ENCODE measurements at regions not wholly inside any gene's neighbourhood (a gene's known extent, or its start where the extent isn't known, plus 50 kb on each side); places are given as distances from the start of the nearest gene placed in this dataset.
A peak's percentile ranks its signal among the peaks of the same experiment; 100 is the strongest.
"Not testable (repeated sequence)": the region's sequence is repeated elsewhere in the genome, so short reads cannot be mapped to it uniquely, and the experiment has no call there.

GRCh38 chr6:11486959-11487358 is 50.6 kb upstream of the TMEM170B start:
- no peak for DNase-seq (ENCODE audit: low read depth)

DNA sequence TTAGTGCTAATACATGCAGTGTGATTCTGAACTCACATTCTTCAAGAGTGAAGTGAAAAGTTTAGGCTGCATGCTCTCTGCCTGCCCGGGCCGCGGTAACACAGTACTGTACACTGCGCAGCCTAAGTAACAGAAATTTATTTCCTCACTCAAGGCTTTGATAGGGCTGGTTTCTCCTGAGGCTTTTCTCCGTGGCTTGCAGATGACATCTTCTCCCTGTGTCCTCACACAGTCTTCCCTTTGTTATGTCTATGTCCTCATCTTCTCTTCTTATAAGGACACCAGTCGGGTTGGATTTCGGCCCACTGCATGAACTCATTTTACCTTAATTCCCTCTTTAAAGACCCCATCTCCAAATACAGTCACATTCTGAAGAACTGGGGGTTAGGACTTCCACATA is 51.1 kb upstream of the TMEM170B start:
- no peak for DNase-seq (ENCODE audit: low read depth)

DNA sequence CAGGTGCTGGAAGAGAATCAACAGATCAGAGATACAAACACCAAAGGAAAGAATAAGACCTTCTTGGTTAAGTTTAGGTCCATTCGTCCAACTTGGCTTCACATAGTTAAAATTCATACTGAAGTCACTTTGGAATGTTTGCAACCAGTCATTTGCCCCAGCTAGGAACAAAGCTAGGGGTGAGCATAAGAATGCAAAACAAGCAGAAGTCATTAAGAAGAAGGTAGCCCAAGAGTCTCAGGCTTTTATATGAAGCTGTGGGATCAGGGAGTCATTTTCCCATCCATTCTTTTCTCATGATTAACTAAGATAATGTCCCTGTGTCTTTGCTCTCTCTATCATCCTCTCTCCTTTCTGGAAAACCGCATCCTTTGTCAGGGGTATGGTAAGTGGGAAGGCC is 51.5 kb upstream of the TMEM170B start:
- no peak for DNase-seq (ENCODE audit: low read depth)

GRCh38 chr6:11485271-11485670 is 52.3 kb upstream of the TMEM170B start:
- no peak for DNase-seq (ENCODE audit: low read depth)

DNA sequence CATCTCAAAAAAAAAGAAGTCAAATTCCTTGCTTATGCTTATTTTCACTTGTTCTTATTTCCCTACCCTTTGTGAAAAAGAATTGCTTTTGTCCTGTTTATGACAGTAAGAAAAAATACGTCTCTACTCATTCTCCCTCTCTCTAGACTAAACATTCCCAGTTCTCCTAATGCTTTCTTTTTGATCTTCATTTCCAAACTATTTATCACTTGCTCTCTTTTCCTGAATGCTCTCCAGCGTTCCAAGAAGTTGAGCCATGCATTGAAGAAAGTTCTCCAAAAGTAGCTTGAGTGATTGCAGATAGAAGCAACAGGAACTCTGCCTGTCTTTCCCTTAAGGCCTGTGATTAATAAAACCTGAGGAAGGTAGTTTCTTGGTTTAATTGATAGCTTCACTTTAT is 53.1 kb upstream of the TMEM170B start:
- DNase-seq (ENCODE audit: low read depth) = no peak

DNA sequence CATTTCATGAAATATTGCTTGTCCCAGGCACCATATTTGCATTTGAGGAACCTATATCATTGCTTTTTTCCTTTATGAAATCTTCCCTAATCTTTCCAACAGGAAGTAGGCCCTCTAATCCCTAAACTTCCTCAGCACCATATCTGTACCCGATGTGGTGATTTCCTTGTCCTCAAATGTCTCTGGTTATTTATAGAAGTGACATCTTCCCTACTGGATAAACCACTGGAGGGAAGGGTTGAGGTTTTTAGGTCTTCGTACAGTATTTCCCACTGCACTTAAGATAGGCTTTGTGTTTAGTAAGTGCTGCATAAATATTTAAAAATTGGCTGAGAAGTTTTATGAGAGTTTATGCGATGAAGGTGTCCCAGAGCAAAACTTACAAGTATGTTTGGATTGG is 54.9 kb upstream of the TMEM170B start:
- no peak for DNase-seq (ENCODE audit: low read depth)

DNA sequence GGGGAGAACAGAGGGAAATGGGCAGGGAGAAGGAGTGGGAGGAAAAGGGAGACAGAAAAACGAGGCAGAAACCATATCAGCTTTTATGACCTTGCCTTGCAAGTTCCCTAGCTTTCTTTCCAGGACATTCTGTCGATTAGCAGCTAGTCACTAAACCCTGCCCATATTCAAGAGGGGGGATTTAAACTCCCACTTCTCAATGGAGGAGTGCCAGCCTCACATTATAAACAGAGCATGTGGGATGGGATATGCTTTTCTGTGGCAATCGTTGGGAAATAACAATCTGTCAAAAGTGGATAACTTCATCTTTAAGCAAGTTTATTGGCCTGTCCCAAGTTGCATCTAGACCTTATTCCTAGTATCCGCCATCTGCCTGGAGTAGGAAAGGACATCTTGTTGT is 57.0 kb upstream of the TMEM170B start:
- DNase-seq (ENCODE audit: low read depth) = no peak

GRCh38 chr6:11479296-11479695 is 58.3 kb upstream of the TMEM170B start:
- no peak for DNase-seq (ENCODE audit: low read depth)

DNA sequence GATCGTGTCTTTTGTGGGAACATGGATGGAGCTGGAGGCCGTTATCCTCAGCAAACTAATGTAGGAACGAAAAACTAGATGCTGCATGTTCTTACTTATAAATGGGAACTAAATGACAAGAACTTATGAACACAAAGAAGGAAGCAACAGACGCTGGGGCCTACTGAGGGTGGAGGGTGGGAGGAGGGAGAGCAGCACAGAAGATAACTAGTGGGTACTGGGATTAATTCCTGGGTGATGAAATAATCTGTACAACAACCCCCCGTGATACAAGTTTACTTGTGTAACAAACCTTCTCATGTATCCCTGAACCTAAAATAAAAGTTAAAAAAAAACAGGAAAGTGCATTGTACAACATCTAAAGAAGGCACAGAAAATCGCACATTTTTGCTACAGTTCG is 59.0 kb upstream of the TMEM170B start:
- no peak for DNase-seq (ENCODE audit: low read depth)

- DNase-seq (ENCODE audit: low read depth) = no peak
These were observed 62.5 kb upstream of the TMEM170B start for GRCh38 chr6:11475016-11475415.

DNA sequence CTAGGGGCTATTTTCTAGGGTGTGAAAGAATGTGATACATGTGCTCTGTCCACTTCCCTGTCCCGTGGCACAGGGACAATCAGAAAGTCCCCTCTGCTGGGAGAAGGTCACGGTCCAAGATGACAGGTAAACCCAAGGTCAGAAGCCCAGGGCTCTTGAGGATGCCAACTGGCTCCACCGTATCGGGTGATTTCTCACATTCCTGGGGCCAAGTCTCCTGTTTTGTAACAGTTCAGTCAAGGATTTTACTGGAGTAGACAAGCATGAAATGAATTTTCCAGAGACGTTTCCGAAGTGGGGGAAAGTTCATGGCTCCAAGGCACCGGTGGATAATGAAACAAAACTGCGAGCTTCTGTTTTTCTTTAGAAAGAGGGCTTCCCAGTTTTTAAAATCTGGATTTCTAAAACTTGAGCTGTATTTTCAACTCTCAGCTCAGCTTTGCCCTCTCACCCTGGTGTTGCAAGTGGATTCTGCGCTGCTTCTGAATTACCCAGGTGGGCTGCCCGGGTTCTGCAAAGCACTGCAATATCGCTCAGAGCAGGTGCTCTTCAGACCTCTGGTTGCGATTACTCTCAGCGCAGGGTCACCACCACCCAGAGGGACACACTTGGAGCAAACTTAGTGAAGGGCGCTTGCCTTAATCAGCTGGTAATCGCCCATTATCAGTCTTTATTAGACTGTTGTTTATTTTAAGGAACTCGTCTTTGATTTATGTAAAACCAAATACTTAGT is 64.4 kb upstream of the TMEM170B start:
- no peak for DNase-seq (ENCODE audit: low read depth)

GRCh38 chr6:11471261-11471660 is 66.3 kb upstream of the TMEM170B start:
- DNase-seq (ENCODE audit: low read depth) = no peak

DNA sequence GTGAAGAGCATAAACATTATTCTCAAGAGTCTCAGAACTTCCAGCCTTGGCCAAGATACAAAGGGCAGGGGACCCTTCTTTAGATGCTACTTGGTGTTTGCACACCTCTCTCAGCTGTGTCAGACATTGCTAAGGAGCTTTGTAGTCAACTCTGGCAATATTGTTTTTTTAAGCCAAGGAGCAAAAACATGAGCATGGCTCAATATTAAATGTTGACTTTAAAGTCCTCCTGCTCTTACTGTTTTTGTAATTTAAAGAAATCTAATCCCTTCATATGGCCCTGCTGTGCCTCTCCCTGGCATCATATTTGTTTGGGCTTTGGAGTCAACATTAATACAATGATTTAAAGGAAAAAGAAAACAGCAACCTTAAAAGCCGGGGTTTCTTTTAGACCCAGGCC is 67.9 kb upstream of the TMEM170B start:
- DNase-seq (ENCODE audit: low read depth) = no peak

- not testable (repeated sequence) for DNase-seq (ENCODE audit: low read depth)
These were observed 69.3 kb upstream of the TMEM170B start for GRCh38 chr6:11468271-11468670.

DNA sequence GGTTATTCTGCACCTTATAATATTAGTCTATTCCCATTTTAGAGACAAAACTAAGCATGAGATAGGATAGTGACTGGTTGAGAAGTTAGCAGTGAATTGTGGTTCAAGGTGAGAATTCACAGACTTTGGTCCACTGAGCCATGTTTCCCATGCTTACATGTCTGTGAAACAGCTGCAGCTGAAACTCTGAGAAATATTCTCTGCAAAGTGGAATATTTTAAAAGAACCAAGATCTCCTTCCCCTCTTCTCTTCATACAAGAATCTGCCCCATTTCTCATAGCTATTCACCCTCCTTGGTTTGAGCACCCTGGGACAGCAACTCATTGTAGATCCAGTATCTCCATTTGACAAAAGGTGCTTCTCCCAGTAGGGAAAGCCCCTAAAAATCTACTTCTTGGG is 70.2 kb upstream of the TMEM170B start:
- DNase-seq (ENCODE audit: low read depth) = no peak

DNA sequence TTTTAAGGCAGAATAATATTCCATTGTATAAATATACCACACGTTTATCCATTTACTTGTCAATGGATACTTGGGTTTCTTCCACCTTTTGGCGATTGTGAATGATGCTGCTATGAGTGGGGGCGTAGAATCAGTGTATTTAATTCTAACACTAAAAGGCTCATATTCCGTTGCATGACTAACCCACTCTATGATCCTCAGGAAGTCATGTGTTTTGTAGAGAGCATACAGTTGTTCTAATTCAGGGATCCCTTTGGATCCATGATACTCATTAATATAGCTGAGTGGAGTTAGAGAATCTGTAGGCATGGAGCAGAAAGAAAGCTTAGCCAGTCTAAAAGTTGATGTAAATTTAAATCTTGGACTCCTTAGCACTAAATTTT is 74.2 kb upstream of the TMEM170B start:
- no peak for DNase-seq (ENCODE audit: low read depth)

DNA sequence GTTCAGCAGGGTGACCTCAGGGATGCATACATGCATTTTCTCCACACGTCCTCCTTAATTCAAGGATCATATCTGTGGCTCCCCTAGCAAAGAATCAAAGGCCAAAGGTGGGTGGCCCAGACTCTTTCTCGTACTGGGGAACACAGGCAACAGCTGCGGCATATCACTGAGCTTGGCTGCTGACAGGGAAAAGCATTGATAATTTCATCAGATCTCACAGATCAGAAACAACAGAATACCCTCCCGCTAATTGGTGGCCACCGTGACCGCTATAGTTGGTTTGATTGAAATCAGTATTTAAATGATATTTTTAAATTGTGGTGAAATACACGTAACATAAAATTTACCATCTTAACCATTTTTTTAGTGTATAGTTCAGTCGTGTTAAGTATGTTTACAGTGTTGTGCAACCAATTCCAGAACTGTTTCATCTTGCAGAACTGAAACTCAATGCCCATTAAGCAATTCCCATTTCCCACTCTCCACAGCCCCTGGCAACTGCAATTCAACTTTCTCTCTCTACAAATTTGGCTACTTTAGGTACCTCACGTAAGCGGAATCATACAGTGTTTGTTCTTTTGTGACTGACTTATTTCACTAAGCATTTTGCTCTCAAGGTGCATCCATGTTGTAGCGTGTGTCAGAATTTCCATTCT is 74.7 kb upstream of the TMEM170B start:
- no peak for DNase-seq (ENCODE audit: low read depth)

DNA sequence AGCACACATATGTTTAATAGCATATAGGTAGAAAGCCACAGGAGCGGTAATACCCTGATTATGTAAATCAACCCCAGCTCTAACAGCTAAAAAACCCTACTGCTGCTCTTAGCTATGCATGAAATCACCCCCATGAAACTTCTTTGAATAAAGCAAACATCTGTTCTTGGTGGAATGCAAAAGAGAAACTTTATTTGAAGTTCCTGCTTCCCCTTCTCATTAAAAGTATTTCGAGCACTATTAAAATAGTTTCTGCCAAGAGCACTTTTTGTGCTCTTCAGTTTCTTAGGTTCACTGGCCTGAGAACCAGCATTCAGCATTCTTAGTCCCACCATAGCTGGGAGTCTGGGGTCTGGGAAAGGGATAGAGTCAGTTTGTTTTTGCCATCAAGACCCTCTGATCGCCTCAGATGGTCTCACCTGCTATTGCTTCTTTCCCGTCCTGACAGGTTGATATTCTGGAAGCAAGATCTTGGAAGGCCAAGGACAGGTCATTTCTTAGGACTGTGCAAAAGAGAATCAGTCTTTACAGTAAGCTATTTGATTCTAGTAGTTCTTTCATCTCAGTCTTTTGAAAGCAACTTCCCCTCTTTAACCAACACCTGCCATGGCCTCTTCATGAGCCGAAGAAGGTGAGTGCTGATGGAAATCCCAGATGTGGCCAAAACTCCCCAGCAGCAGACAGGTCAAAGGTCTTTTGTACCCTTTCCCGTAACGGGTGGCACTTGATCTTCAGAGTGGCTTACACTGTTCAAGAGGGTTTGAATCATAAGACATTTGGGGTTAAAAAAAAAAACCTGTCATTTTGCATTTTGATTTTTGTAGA is 76.5 kb upstream of the TMEM170B start:
- DNase-seq (ENCODE audit: low read depth) = no peak

DNA sequence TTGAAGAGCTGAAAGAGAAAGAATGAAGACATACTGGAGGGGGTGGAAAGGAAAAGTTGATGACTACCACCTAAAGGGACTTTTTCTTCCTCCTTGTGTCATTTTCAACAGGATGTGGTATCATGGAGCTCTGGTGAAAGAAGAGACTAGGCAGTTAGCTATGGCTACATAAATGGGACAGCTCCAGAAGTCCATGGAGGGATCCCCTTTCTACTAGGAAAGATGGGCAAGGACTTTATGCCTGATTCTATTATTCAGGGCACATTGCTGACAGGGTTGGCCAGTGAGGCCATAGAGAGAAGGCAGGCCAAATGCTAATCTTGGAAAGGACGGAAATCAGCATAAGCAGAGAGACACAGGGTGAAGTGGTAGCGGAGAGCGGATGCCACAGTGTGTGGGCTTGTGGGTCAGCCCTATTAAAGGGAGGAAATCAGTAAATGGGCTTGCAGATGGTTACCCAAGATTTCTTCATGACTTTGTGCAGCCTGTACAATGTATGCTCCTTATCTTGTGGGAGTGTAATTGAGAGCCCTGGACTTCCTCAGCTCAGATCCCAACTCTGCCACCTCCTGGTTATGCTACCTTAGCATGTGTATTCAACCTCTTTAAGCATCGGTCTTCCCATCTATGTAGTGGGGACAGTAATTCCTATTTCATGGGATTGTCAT is 77.4 kb upstream of the TMEM170B start:
- DNase-seq (ENCODE audit: low read depth) = peak; percentile 45

- DNase-seq (ENCODE audit: low read depth) = no peak
These were observed 78.4 kb upstream of the TMEM170B start for GRCh38 chr6:11459079-11459610.

DNA sequence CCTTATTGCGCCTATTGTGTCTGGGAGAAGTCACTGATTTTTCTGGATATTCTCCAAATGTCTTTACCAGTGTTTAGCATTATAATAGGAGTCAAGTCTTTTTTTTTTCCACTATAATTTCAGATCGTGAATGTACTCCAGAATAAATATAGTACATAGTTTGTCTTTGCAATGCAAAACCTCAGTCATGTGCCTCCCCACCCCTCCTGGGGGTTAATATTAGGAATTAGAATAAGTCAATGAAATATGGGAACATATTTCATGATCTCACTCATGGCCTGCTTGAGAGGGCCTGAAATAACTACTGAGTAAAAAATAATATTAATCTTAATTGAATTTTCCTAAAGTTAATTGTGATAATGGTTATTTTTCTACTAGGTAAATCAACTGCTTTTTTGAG is 79.0 kb upstream of the TMEM170B start:
- DNase-seq (ENCODE audit: low read depth) = no peak

DNA sequence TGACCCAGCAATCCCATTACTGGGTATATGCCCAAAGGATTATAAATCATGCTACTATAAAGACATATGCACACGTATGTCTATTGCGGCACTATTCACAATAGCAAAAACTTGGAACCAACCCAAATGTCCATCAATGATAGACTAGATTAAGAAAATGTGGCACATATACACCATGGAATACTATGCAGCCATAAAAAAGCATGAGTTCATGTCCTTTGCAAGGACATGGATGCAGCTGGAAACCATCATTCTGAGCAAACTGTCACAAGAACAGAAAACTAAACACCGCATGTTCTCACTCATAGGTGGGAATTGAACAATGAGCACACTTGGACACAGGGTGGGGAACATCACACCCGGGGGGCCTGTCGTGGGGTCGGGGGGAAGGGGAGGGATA is 80.1 kb upstream of the TMEM170B start:
- not testable (repeated sequence) for DNase-seq (ENCODE audit: low read depth)
